Uterus (tissue), 2 donors: ENCODE measurements at regions not wholly inside any gene's neighbourhood (a gene's known extent, or its start where the extent isn't known, plus 50 kb on each side); places are given as distances from the start of the nearest gene placed in this dataset.
A peak's percentile ranks its signal among the peaks of the same experiment; 100 is the strongest.

Experiments
- POLR2A ChIP-seq, 2 donors: fragments of 450-650 bp; IDR thresholded peaks; one replicate each; pipeline ENCODE4 v1.6.1; 2016; ENCODE audit warnings: antibody characterized with exemption in 2 of 2, mild to moderate bottlenecking in 1 of 2, moderate library complexity in 1 of 2
- TF ChIP-seq, protein P1 (sequence below), 4 experiments: fragments of 200-600 bp in 2 of 4; fragments of 450-650 bp in 2 of 4; sonication (generic) in 2 of 4; IDR thresholded peaks; one replicate each; pipeline ENCODE4 v1.5.1; 2016 to 2019; ENCODE audit warnings: antibody characterized with exemption in 4 of 4, mild to moderate bottlenecking in 2 of 4, moderate library complexity in 1 of 4

DNA sequence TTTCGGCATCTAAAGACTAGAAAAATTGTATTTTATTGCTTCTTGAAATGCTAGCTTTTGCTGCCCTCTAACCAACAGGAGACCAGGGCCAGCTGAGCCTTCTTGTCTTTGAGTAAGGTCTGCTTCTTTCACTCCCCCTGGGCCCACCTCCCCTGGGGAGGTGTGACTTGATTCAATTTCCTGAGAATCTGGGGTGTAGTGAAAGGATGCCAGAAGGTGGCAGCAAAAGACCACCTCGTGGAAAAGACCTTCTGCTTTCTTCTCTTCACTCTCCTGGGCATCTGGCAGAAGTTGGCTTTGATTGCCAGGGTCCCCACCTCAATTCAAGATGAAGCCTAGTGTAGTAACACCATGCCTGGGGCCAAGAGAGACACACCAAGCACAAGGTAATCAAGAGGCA lies 96.5 kb upstream of the MAOA start:
- no peak for TF ChIP-seq POLR2A (IDR thresholded peaks at IDR 0.05)
- TF ChIP-seq, protein P1, sequence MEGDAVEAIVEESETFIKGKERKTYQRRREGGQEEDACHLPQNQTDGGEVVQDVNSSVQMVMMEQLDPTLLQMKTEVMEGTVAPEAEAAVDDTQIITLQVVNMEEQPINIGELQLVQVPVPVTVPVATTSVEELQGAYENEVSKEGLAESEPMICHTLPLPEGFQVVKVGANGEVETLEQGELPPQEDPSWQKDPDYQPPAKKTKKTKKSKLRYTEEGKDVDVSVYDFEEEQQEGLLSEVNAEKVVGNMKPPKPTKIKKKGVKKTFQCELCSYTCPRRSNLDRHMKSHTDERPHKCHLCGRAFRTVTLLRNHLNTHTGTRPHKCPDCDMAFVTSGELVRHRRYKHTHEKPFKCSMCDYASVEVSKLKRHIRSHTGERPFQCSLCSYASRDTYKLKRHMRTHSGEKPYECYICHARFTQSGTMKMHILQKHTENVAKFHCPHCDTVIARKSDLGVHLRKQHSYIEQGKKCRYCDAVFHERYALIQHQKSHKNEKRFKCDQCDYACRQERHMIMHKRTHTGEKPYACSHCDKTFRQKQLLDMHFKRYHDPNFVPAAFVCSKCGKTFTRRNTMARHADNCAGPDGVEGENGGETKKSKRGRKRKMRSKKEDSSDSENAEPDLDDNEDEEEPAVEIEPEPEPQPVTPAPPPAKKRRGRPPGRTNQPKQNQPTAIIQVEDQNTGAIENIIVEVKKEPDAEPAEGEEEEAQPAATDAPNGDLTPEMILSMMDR (IDR thresholded peaks at IDR 0.05), result peak; percentile 46 to 71 (median 62)
